GM10248 (cell line): ENCODE measurements at regions not wholly inside any gene's neighbourhood (a gene's known extent, or its start where the extent isn't known, plus 50 kb on each side); places are given as distances from the start of the nearest gene placed in this dataset.

ENCODE experiments used
- CTCF ChIA-PET: fragments of 300-600 bp; sonication (Branson Sonifier 250); formaldehyde crosslinking; extraction: SDS; loops from one replicate; lab custom pipeline; 2021; ENCODE audit warnings: antibody characterized with exemption; lab: Yijun Ruan, JAX
- POLR2A ChIA-PET: fragments of 350-650 bp; sonication (Branson Sonifier 250); formaldehyde crosslinking; extraction: SDS; loops from one replicate; lab custom pipeline; 2020; ENCODE audit warnings: antibody characterized with exemption; lab: Yijun Ruan, JAX
- DNase-seq: peaks from one replicate; pipeline ENCODE4 v3.0.0; 2012; ENCODE audit errors: extremely low spot score
- TF ChIP-seq, protein P1 (sequence below): IDR thresholded peaks from 2 replicates; pipeline ENCODE4 v1.5.1; 2012; ENCODE audit warnings: mild to moderate bottlenecking, low read depth; ENCODE audit errors: extremely low read depth, missing control alignments, control extremely low read depth

DNA sequence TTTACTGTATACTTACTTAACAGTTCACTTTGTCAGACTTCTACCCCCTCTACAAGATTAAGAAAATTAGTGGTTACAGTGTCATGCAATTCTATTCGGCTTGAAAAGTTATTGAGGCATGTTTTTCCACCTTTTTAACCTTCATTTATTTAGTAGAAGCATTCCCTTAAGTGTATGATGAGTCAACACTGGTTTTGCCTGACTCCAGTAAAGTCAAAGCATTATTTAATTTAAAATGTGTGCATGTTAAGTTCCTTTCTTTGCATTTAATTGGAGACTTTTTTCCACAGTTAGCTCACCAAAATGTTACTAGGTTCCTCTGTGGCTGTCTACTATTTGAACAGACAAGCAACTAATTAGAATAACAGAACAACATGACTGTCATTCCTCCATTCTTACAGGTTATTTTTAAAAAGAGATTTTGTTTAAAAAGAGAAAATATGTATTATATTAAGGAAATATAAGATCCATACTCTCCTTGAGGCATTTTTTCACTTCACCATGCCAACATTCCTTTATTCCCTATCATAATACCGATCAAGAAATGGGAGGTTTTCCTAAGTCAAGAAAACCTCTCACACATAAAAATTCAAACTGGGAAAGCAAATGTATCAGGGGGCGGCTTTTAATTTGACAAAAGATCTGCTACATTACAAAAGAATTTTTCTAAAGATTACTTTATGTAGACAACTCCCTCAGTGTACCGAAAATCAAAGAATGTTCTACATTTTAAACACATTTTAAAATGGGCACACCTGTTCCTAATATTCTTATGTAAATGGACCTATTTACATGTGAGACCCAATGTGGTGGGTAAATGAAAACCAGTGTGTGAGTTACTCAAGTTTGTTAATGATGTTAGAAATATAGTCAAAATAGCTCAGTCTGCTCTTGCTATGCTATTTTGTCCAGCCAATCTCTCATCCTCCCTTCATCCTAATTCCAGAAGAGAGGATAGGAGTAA is 361.2 kb downstream of the UTRN start:
- POLR2A ChIA-PET = no interaction called here

DNA sequence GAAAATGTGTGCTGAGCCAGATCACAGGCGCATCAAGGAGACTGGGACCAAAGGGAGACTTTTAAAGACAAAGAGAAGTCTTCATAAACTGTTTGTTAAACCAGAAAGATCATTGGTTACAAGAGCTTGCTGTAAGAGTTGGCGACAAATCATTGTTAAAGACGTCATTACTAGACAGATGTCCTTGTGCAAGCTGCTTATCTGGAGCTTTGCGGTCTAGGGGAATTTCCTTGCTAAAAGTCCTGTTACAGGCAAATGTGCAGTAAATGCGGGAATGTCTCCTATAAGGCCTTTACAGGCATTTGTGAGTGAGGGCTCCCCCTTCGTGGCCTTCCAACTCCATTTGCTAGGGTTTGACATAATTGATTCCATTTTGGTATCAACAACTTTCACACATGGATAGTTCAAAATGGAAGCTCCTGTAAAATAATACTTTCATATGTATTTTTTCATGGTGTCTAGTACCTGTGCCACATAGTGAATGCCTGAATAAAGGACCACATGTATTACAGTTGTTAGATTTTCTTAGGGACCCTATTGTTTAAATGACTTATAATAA is 362.4 kb downstream of the UTRN start:
- POLR2A ChIA-PET = no interaction called here
- CTCF ChIA-PET = interaction anchor here (2.4 kb wide), 1 partner anchor 12 kb away, joined by 6 read pairs; no protein-coding TSS in a partner anchor

More for the DNA sequence above, 361.2 kb downstream of the UTRN start:
- CTCF ChIA-PET = interaction anchor here (2.4 kb wide), 1 partner anchor 13 kb away, joined by 6 read pairs; no protein-coding TSS in a partner anchor
- TF ChIP-seq, protein P1, sequence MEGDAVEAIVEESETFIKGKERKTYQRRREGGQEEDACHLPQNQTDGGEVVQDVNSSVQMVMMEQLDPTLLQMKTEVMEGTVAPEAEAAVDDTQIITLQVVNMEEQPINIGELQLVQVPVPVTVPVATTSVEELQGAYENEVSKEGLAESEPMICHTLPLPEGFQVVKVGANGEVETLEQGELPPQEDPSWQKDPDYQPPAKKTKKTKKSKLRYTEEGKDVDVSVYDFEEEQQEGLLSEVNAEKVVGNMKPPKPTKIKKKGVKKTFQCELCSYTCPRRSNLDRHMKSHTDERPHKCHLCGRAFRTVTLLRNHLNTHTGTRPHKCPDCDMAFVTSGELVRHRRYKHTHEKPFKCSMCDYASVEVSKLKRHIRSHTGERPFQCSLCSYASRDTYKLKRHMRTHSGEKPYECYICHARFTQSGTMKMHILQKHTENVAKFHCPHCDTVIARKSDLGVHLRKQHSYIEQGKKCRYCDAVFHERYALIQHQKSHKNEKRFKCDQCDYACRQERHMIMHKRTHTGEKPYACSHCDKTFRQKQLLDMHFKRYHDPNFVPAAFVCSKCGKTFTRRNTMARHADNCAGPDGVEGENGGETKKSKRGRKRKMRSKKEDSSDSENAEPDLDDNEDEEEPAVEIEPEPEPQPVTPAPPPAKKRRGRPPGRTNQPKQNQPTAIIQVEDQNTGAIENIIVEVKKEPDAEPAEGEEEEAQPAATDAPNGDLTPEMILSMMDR = no peak
- no peak for DNase-seq

DNA sequence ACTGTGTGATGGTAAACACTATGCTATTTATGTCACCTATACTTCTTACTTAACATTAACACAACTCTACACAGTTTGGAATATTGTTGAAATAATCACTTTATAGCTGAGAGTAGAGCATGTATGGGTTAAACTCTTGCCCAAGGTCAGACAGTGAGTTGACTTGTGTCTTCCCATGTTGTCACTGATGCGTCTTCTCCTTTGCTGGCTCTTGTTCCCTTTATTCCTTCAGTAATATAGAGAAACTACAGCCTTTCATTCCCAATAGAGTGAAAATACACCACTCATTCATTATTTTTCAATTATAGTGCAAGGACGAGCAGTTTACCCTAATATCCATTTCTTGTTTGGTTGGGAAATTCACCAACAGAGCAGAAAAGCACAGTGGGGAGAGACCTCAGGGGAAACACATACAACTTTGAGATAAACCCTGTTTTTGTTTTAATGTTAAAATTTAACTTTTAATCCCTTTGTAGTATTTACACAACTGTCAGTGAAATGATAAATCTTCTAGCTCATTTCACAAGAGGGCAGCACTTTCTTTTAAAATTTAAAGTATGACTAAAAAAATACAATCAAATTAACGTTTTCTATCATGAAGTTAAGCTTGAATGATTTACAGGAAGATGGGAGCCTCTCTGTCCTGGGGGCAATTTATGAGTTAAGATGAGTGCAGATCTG is 363.0 kb downstream of the UTRN start:
- CTCF ChIA-PET = interaction anchor here (2.4 kb wide), 1 partner anchor 11 kb away, joined by 6 read pairs; no protein-coding TSS in a partner anchor
- no peak for DNase-seq
- TF ChIP-seq, protein P1 = no peak
- POLR2A ChIA-PET = no interaction called here

More for the DNA sequence above, 362.4 kb downstream of the UTRN start:
- DNase-seq = no peak
- TF ChIP-seq, protein P1 = no peak

DNA sequence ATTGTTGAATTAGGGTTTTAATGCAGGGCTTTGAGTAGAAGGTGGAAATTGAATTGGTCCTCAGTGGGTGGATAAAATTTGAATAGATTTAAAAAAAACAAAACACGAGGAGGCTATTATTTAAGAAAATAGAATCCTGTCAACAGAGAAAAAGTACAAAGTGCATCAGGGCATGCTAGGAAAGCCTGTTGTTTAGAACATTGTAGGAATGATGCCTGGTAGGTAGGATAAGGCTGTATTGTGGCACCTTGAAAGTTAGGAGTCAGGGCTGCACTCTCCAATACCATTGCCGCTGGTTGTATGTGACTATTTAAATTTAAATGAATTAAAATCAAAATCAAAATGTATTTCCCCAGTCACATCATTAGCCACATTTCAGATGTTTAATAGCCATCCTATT is 363.9 kb downstream of the UTRN start:
- TF ChIP-seq, protein P1 = no peak

DNA sequence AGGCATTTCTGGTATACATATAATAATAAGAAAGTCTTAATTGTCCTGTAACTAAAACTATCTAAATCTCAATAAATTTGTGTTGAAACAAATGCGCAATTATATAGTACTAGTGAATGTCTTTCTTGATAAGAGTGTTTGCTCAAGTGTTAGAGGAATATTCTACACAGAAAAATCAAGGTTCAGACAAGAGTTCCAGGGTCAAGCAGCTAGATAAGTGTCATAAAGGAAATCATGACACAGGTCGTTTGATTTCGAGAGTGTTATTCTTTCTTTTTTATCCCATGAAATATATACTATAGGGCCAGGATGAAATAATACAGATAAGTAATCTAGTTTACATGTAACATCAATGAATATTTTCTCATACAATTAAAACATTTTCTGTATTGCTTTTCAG is 366.1 kb downstream of the UTRN start:
- ChIA-PET POLR2A (no interaction called here), CTCF (no interaction called here)
- TF ChIP-seq, protein P1 = no peak
- no peak for DNase-seq

More for the DNA sequence above, 363.9 kb downstream of the UTRN start:
- CTCF ChIA-PET = interaction anchor here (1.4 to 2.4 kb wide), 2 partner anchors 10 to 12 kb away, joined by 3 to 6 read pairs; no protein-coding TSS in a partner anchor
- no peak for DNase-seq
- POLR2A ChIA-PET = no interaction called here

DNA sequence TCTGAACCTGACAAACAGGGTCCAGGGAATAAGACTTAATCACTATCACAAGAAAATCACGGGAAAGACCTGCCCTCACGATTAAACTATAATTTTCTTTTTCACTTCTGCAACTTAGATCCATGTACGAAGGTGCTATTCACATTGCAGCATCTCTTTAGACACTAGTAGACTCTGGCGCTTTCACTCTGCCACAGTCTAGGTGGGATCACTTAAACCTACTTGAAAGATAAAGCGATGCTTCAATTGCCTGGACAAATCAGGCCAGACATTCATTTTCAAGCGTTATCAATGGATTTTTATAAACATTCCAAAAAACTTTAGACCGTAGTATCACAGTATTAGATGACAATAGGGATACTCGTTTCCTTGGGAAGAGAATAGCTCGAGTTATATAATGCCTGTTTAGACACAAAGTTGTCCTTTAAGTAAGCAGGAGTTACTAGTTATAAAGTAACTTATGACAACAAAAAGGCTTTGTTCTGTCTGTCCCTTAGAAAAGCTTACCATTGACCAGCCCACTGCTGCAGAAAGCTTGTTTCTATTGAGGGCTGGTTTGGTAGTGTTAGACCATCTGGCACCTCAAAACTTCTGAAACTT is 367.3 kb downstream of the UTRN start:
- CTCF ChIA-PET = no interaction called here
- no peak for DNase-seq
- POLR2A ChIA-PET = no interaction called here
- TF ChIP-seq, protein P1 = no peak
